A673 (cell line): ENCODE measurements at regions not wholly inside any gene's neighbourhood (a gene's known extent, or its start where the extent isn't known, plus 50 kb on each side); places are given as distances from the start of the nearest gene placed in this dataset.

Source experiments
- EZH2 ChIP-seq: fragments of 200-600 bp; sonication (generic); IDR thresholded peaks from 2 replicates; pipeline ENCODE4 v1.6.1; 2017; ENCODE audit warnings: borderline replicate concordance, low read depth, mild to moderate bottlenecking, mixed read lengths, antibody characterized with exemption, low read length; ENCODE audit not compliant: poor library complexity, severe bottlenecking
- TF ChIP-seq, protein P1 (sequence below): fragments of 300-800, 200-600 bp; sonication (generic); conservative IDR thresholded peaks from 2 replicates; pipeline ENCODE4 v1.5.1; 2017; ENCODE audit warnings: low read depth, mild to moderate bottlenecking, antibody characterized with exemption, low read length, moderate library complexity, mixed read lengths

DNA sequence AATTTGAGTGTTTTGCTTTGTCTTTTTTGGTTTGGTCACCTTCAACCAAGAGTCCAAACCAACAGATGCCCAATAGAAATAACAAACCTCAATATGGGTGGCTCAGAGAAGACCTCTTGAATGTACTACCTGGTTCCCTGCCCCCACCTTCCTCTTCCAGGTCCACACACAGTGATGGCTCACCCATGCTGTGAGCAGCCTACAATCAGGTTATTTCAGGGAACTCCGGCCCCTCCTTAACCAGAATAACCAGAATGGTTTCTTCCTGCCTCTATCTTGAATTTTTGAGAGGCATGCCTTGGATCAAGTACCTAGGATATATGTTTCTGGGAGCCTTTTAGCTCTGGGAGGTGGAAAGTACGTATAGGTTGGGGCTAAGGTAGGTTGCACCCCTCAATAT is 327.1 kb upstream of the PRDM1 start:
- TF ChIP-seq, protein P1, sequence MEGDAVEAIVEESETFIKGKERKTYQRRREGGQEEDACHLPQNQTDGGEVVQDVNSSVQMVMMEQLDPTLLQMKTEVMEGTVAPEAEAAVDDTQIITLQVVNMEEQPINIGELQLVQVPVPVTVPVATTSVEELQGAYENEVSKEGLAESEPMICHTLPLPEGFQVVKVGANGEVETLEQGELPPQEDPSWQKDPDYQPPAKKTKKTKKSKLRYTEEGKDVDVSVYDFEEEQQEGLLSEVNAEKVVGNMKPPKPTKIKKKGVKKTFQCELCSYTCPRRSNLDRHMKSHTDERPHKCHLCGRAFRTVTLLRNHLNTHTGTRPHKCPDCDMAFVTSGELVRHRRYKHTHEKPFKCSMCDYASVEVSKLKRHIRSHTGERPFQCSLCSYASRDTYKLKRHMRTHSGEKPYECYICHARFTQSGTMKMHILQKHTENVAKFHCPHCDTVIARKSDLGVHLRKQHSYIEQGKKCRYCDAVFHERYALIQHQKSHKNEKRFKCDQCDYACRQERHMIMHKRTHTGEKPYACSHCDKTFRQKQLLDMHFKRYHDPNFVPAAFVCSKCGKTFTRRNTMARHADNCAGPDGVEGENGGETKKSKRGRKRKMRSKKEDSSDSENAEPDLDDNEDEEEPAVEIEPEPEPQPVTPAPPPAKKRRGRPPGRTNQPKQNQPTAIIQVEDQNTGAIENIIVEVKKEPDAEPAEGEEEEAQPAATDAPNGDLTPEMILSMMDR, result no peak
- no peak for TF ChIP-seq EZH2
